DOHH2 (cell line): ENCODE measurements at regions not wholly inside any gene's neighbourhood (a gene's known extent, or its start where the extent isn't known, plus 50 kb on each side); places are given as distances from the start of the nearest gene placed in this dataset.

Source experiments
- EZH2phosphoT487 ChIP-seq: fragments of 200-600 bp; sonication (generic); IDR thresholded peaks from 2 replicates; pipeline ENCODE4 v1.6.1; 2017; ENCODE audit warnings: borderline replicate concordance, mild to moderate bottlenecking, antibody characterized with exemption, low read length, moderate library complexity, mixed read lengths
- TF ChIP-seq, protein P1 (sequence below): fragments of 200-600 bp; sonication (generic); IDR thresholded peaks from one replicate; pipeline ENCODE4 v1.5.1; 2014; ENCODE audit warnings: antibody characterized with exemption, mild to moderate bottlenecking, low read depth, low read length; ENCODE audit not compliant: poor library complexity, severe bottlenecking

DNA sequence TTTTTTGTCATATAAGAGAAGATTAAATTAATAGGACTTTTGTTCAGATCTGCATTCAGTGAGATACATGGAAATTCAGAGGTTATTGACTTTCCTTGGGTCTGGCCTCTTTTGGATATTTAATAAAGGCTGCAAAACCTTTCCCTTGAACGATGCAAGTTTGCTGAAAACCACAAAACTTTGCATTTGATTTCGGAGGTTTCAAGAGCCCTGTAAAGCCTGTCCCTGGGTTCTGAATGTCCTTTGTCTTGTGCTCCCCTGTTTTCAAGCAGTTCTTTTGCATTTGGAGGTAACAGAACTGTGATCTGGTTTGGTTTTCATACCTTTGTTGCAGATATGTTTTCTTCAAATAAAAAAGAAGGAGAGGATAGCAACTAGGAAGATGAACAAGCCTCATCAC lies 188.1 kb upstream of the DMRT1 start:
- TF ChIP-seq, protein P1, sequence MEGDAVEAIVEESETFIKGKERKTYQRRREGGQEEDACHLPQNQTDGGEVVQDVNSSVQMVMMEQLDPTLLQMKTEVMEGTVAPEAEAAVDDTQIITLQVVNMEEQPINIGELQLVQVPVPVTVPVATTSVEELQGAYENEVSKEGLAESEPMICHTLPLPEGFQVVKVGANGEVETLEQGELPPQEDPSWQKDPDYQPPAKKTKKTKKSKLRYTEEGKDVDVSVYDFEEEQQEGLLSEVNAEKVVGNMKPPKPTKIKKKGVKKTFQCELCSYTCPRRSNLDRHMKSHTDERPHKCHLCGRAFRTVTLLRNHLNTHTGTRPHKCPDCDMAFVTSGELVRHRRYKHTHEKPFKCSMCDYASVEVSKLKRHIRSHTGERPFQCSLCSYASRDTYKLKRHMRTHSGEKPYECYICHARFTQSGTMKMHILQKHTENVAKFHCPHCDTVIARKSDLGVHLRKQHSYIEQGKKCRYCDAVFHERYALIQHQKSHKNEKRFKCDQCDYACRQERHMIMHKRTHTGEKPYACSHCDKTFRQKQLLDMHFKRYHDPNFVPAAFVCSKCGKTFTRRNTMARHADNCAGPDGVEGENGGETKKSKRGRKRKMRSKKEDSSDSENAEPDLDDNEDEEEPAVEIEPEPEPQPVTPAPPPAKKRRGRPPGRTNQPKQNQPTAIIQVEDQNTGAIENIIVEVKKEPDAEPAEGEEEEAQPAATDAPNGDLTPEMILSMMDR: no peak
- TF ChIP-seq EZH2phosphoT487: no peak
